Spleen (tissue), 11 donors: ENCODE measurements at regions not wholly inside any gene's neighbourhood (a gene's known extent, or its start where the extent isn't known, plus 50 kb on each side); places are given as distances from the start of the nearest gene placed in this dataset.

Experiments
- DNase-seq: peaks from one replicate; pipeline ENCODE4 v3.0.0-alpha.2; 2020
- H3K27ac ChIP-seq, 8 donors: fragments of 200-600 bp; sonication (generic) in 7 of 8; 1 replicate in 4 of 8; 2 replicates in 4 of 8; pipeline versions ENCODE4 v1.5.0 to v1.8.0; 2016 to 2021; ENCODE audit warnings: inconsistent platforms in 4 of 8, mild to moderate bottlenecking in 4 of 8, moderate library complexity in 1 of 8
- H3K27me3 ChIP-seq, 7 donors: fragments of 200-600 bp; sonication (generic) in 6 of 7; replicated peaks in 1 of 7; 1 replicate in 4 of 7; 2 replicates in 3 of 7; pipeline versions ENCODE4 v1.5.0 to v1.8.0; 2016 to 2021; ENCODE audit warnings: inconsistent platforms in 3 of 7, mild to moderate bottlenecking in 1 of 7
- H3K36me3 ChIP-seq, 6 donors: fragments of 200-600 bp; sonication (generic) in 5 of 6; 1 replicate in 4 of 6; 2 replicates in 2 of 6; pipeline versions ENCODE4 v1.5.0 to v1.8.0; 2016 to 2021; ENCODE audit warnings: inconsistent platforms in 2 of 6
- H3K4me1 ChIP-seq, 6 donors: fragments of 200-600 bp; sonication (generic) in 5 of 6; 1 replicate in 3 of 6; 2 replicates in 3 of 6; pipeline versions ENCODE4 v1.5.0 to v1.8.0; 2016 to 2021; ENCODE audit warnings: inconsistent platforms in 3 of 6
- H3K4me3 ChIP-seq, 8 donors: fragments of 200-600 bp; sonication (generic) in 7 of 8; 1 replicate in 4 of 8; 2 replicates in 4 of 8; pipeline versions ENCODE4 v1.5.0 to v1.8.0; 2016 to 2021; ENCODE audit warnings: inconsistent platforms in 4 of 8, mild to moderate bottlenecking in 4 of 8, moderate library complexity in 2 of 8
- H3K9me3 ChIP-seq, 8 donors: fragments of 200-600 bp; sonication (generic) in 7 of 8; 1 replicate in 4 of 8; 2 replicates in 4 of 8; pipeline versions ENCODE4 v1.5.0 to v1.8.0; 2016 to 2021; ENCODE audit warnings: inconsistent platforms in 4 of 8
- POLR2A ChIP-seq, 3 donors: fragments of 450-650 bp; IDR thresholded peaks; one replicate each; pipeline ENCODE4 v1.5.1; 2017; ENCODE audit warnings: antibody characterized with exemption in 3 of 3, mild to moderate bottlenecking in 1 of 3
- POLR2AphosphoS5 ChIP-seq, 3 donors: sonication (generic); formaldehyde crosslinking; IDR thresholded peaks; one replicate each; pipeline ENCODE4 v1.5.1; 2017; ENCODE audit warnings: antibody characterized with exemption in 3 of 3
- WGBS, 5 donors: extraction: QIAGEN DNeasy Blood & Tissue Kit in 3 of 5; methylation state at CpG; one replicate each; pipeline versions ENCODE4 v1.1.5 to v1.1.7; 2013 to 2018; 5-methylcytosine and 5-hydroxymethylcytosine counted together
- intact Hi-C: fragments of 100-400 bp; cut with DNase I; formaldehyde crosslinking; loops from one replicate; pipeline ENCODE4 v1.15.0; 2023; ENCODE audit warnings: low total_unique reads
- TF ChIP-seq, protein P1 (sequence below), 11 experiments: fragments of 200-600 bp in 7 of 11; fragments of 450-650 bp in 4 of 11; sonication (generic) in 4 of 11; IDR thresholded peaks in 8 of 11; conservative IDR thresholded peaks in 3 of 11; 1 replicate in 7 of 11; 2 replicates in 4 of 11; pipeline versions ENCODE4 v1.4.0 to v1.8.0; 2016 to 2021; ENCODE audit warnings: antibody characterized with exemption in 11 of 11, inconsistent platforms in 4 of 11, mild to moderate bottlenecking in 1 of 11
- donor health status: healthy with polysubstance abuse.
- donor health status: DM: no; HTN: no; CAD: no; lungs with moderate emphysema.
- donor health status: DM: no; HTN: no; CAD: no.
- donor health status: Bipolar disorder and iron deficiency.
- donor health status: healthy.
- donor health status: DM: no; HTN: no; CAD: no.
- donor health status: DM: yes; HTN: yes; CAD: no.

DNA sequence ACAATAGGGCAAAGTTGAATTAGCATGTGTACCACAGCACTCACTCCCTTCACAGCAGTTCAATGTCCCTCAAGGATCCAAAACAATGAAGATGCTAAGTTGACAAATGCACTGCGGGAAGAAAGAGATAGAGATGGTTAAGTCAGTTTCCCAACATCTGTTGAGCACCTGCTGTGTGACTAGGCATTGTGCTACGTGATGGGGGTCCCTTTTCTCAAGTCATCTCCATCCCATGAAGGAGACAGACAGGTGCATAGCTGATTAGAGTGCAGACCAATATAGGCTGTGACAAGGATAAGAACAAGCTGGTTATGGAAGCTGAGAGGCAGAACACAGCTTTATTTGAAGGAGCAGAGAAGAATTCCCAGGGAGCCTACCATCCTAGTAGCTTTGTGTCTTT is 114.2 kb downstream of the HAPSTR1 start:
- 49 to 77% (median 66%) methylated on average over 2 of the region's 2 CpGs for WGBS, 5 donors

DNA sequence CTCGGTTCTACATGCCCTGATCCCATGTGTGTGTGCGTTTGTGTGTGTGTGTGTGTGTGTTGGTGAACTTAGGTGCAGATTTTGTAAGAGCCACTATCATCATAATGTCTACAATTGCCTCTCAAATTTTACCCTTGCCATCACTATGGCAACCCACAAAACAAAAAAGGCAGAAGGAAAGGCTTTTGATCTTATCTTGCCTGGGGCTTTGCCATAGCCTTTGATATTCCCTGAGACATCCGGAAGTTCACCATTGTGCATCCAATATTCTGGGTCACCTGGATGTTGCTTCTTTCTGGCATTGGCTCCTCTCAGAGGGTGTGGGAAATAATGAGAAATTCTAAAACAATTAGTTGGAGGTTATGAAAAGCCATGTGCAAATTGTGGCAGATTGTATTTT is 114.7 kb downstream of the HAPSTR1 start:
- WGBS, 5 donors = 68 to 78% (median 75%) methylated on average over 3 of the region's 3 CpGs
- TF ChIP-seq POLR2AphosphoS5 (IDR thresholded peaks at IDR 0.05) (no peak), POLR2A (IDR thresholded peaks at IDR 0.05) (no peak)
- TF ChIP-seq, protein P1, sequence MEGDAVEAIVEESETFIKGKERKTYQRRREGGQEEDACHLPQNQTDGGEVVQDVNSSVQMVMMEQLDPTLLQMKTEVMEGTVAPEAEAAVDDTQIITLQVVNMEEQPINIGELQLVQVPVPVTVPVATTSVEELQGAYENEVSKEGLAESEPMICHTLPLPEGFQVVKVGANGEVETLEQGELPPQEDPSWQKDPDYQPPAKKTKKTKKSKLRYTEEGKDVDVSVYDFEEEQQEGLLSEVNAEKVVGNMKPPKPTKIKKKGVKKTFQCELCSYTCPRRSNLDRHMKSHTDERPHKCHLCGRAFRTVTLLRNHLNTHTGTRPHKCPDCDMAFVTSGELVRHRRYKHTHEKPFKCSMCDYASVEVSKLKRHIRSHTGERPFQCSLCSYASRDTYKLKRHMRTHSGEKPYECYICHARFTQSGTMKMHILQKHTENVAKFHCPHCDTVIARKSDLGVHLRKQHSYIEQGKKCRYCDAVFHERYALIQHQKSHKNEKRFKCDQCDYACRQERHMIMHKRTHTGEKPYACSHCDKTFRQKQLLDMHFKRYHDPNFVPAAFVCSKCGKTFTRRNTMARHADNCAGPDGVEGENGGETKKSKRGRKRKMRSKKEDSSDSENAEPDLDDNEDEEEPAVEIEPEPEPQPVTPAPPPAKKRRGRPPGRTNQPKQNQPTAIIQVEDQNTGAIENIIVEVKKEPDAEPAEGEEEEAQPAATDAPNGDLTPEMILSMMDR (IDR thresholded peaks at IDR 0.05 in 8 of 11, conservative IDR thresholded peaks at IDR 0.05 in 3 of 11) = no peak
- Histone ChIP-seq H3K9me3 (peaks cover 0 to 7% (median 0%) of the 10 kb centered on the region in 8 donors), H3K4me3 (no peak overlapping the region), H3K27me3 (peaks cover 0 to 11% (median 0%) of the 10 kb centered on the region in 7 donors), H3K4me1 (no peaks in the 10 kb centered on the region), H3K36me3 (no peaks in the 10 kb centered on the region), H3K27ac (no peak overlapping the region)
- intact Hi-C loops = no loop called here
- DNase-seq = no peak

More for the DNA sequence above, 114.2 kb downstream of the HAPSTR1 start:
- Histone ChIP-seq H3K4me1 (no peaks in the 10 kb centered on the region), H3K4me3 (no peak overlapping the region), H3K27ac (no peak overlapping the region), H3K9me3 (peaks cover 0 to 7% (median 0%) of the 10 kb centered on the region in 8 donors), H3K27me3 (peaks cover 0 to 11% (median 0%) of the 10 kb centered on the region in 7 donors), H3K36me3 (no peaks in the 10 kb centered on the region)
- no peak for TF ChIP-seq POLR2AphosphoS5 (IDR thresholded peaks at IDR 0.05)
- no peak for TF ChIP-seq POLR2A (IDR thresholded peaks at IDR 0.05)
- TF ChIP-seq, protein P1 (IDR thresholded peaks at IDR 0.05 in 8 of 11, conservative IDR thresholded peaks at IDR 0.05 in 3 of 11) = no peak
- intact Hi-C loops = no loop called here
- no peak for DNase-seq

- no peaks in the 10 kb centered on the region for H3K4me1 ChIP-seq
- no peak for TF ChIP-seq POLR2A (IDR thresholded peaks at IDR 0.05)
- TF ChIP-seq POLR2AphosphoS5 (IDR thresholded peaks at IDR 0.05) = no peak
- TF ChIP-seq, protein P1 (IDR thresholded peaks at IDR 0.05 in 8 of 11, conservative IDR thresholded peaks at IDR 0.05 in 3 of 11) = no peak
- no peaks in the 10 kb centered on the region for H3K36me3 ChIP-seq
- H3K27me3 ChIP-seq = peaks cover 0 to 3% (median 0%) of the 10 kb centered on the region in 7 donors
- DNase-seq = no peak
- no peak overlapping the region for H3K4me3 ChIP-seq
- WGBS, 5 donors = 54 to 66% (median 64%) methylated on average over 5 of the region's 5 CpGs
- intact Hi-C loops = no loop called here
- no peaks in the 10 kb centered on the region for H3K9me3 ChIP-seq
- no peak overlapping the region for H3K27ac ChIP-seq
Measured at GRCh38 chr16:9212621-9213020, 121.2 kb downstream of the HAPSTR1 start.

DNA sequence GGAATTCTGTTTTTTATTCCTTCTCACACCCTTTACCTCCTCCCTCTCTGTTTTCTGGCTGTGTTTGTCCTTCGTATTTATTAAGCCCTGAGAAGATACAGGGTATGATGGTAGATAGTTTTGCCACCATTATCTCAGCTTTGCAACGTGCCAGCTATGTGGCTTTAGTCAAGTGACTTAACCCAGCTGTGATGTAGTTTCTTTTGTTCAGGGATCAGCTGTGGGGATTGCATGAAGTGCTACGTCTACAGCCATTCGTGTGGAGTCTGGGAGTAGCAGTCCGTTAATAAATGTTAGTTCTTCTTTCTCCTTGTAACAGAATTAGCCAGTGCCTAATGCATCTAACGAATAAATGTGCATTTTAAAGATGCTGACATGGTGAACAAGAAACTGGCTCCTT is 128.4 kb downstream of the HAPSTR1 start:
- no peak overlapping the region for H3K27ac ChIP-seq
- intact Hi-C loops = no loop called here
- no peak for DNase-seq
- TF ChIP-seq, protein P1 (IDR thresholded peaks at IDR 0.05 in 8 of 11, conservative IDR thresholded peaks at IDR 0.05 in 3 of 11) = no peak
- no peak for TF ChIP-seq POLR2A (IDR thresholded peaks at IDR 0.05)
- 48 to 59% (median 51%) methylated on average over 6 of the region's 6 CpGs for WGBS, 5 donors
- no peak overlapping the region for H3K4me3 ChIP-seq
- H3K9me3 ChIP-seq = peaks cover 0 to 10% (median 0%) of the 10 kb centered on the region in 8 donors
- no peaks in the 10 kb centered on the region for H3K36me3 ChIP-seq
- H3K4me1 ChIP-seq = no peaks in the 10 kb centered on the region
- no peaks in the 10 kb centered on the region for H3K27me3 ChIP-seq
